AG08395 (cell line): ENCODE measurements at regions not wholly inside any gene's neighbourhood (a gene's known extent, or its start where the extent isn't known, plus 50 kb on each side); places are given as distances from the start of the nearest gene placed in this dataset.
A peak's percentile ranks its signal among the peaks of the same experiment; 100 is the strongest.
"Not testable (repeated sequence)": the region's sequence is repeated elsewhere in the genome, so short reads cannot be mapped to it uniquely, and the experiment has no call there.

Experiments
- DNase-seq: peaks from one replicate; pipeline ENCODE4 v3.0.0; 2012; ENCODE audit warnings: mixed read lengths, low spot score

DNA sequence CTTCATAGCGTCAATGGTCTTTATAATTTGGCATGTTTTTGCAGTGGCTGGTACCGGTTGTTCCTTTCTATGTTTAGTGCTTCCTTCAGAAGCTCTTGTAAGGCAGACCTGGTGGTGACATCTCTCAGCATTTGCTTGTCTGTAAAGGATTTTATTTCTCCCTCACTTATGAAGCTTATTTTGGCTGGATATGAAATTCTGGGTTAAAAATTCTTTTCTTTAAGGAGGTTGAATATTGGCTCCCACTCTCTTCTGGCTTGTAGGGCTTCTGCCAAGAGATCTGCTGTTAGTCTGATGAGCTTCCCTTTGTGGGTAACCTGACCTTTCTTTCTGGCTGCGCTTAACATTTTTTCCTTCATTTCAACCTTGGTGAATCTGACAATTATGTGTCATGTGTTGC, 250.0 kb upstream of the CTNNB1 start:
- not testable (repeated sequence) for DNase-seq

DNA sequence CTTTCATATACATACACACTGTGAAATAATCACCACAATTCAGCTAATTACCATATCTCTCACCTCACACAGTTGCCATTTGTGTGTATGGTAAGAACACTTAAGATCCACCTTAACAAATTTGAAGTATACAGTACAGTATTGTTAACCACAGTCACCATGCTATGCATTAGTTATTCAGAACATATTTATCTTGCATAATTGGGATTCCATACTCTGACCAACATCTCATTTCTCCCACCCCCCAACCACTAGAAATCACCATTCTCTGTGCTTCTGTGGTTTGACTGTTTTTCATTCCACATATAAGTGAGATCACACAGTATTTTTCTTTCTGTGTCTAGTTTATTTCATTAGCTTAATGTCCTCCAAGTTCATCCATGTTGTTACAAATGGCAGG, 247.7 kb upstream of the CTNNB1 start:
- no peak for DNase-seq

DNA sequence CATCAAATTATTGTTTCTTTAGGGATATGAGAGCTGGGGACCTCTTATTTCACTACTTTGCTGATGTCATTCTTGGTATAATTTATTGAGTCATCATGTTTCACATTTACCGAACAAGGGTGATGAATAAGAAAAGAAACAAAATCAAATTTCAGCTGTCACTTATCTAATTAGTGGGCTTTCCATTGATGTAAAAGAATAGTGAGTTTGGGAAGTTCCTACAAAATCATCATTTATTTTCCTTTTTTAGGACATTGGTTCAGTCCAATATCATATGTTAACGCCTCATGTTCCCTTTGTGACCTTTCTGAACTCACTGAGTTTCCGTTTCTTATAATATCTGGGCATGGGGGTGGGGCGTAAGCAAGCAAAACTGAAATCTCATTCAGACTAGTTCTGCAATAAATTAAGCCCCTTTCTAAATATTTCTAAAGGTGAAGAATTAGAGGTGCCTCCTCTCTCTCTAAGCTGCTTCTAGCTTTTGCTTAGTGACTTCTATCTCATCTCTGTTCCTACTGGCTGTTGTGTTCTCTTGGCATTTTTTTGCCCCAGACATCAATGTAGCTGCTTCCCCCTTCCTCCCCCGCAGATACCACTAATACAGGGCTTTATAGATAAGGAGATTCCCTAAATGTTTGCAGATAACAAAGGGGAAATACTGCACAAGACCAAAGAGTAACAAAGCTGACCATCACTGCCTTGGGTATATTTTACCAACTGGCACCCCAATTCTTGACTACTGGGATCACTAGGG, 238.0 kb upstream of the CTNNB1 start:
- no peak for DNase-seq

DNA sequence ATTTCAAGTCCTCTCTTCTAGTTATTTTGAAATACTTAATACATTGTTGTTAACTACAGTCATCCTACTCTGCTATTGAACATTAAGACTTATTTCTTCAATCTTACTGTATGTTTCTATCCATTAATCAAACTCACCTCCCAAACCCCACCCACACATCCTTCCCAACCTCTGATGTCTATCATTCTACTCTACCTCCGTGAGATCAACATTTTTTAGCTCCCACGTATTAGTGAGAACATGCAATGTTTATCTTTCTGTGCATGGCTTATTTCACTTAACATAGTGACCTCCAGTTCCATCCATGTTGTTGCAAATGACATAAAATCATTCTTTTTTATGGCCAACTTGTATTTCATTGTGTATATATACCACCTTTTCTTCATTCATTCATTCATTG, 236.6 kb upstream of the CTNNB1 start:
- no peak for DNase-seq

DNA sequence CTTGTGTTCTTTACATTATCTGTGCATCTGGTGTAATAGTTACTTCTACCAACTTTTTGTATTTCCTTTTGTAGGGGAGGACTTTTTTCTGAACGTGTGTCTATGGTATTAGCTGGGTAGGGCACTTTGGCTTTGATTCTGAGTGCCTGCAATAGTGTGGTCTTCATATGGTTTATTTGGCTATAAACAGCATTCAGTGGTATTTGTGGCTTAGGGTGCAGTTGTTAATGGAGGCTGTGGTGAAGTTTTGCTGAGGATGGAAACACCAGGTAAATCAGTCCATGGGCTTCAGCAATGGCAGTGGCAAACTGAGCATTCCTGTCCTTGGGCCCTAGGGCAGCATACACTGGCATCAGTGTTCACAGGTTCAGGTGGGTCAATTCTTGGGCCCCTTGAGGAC, 230.6 kb upstream of the CTNNB1 start:
- no peak for DNase-seq

DNA sequence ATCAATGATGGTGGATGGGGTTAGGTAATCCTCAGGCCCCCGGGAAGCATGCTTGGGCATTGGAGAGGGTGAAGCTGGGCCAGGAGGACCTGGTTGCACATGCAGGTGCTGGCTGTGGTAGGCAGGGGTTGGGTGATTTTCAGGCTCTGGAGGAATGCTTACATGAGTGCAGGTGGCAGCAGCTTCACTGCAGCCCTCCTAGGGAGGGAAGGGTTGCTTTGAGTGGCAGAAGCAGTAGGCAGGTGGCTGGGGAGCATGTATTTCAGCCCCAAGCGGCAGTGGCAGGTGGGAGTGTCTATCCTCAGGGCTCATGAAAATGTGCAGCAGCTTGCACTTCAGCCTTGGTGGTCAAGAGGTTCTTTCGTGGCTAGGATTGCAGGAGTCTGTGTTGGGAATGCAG, 230.0 kb upstream of the CTNNB1 start:
- no peak for DNase-seq

DNA sequence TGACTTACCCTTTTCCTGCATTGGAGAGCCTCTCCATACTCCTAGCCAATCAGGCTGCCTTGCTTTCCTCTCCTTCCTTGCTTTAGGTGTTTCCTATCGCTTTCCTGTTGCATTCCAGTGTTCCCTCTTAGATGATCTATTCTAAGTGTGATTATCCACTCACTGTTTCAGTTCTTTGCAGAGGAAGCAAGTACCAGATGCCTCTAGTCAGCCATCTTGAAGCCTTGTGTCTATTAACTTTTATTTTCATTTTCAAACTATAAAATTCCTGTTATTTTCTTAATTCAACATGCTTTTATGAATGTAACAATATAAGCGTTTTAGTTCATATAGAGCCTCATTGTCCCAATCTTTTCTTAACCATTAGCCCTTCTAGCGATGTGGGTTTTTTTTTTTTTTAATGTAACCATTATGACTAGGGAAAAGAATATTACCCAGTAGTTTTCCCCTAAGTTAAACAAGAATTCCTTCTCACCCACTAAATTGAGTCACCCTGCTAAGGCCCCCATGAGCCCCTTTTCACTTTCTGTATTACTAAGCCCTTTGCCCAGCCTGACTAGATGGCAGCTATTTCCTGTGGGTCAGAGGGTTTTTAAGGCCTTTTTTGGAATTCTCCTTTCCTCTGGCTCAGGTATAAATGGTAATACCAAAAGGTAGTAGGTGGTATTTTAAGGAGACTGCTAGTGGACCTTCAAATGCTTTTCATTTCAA, 229.4 kb upstream of the CTNNB1 start:
- DNase-seq = no peak

DNA sequence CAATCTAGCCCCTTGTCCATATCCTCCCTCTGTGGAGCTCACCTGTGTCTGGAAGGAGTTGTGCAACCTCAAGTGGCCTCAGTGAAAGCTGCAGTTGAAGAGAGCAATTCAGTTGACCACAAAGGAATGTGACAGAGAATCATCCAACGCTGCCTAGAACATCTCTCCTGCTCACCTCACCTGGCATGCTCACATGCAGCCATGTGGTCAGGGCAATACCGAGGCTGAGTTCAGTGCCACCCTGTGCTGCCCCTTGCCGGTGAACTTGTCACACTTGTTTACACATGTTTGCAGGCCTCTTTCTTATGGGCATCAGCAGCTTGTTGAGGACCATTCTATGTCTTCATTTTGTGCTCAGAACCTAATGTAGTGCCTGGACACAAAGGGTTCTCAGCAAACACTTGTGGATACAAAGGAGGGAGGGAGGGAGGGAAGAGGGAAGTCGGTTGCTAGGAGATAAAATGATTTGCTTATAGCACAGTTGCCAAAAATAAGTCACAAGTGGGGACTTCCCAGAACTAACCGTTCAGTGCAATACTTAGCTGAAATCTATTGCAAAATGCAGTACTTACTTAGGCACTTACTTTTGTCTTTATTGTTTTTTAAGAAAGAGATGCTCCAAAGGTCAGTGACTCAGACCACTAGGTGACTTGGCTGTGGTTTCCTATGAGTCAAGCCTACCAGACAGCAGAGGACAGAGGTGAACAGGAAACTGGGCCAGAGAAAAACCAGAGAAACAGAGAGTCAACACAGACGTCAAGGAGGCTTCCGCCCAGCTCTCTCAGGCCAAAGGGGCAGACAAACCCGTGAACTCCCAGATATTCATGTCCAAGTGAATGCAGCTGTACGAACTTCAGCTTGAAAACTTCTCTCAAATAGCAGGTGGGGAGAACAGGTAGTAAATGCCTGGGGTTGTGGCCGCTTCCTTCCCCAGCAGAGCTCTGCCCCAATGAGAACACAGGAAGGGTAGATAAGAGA, 227.8 kb upstream of the CTNNB1 start:
- peak; percentile 17 for DNase-seq

DNA sequence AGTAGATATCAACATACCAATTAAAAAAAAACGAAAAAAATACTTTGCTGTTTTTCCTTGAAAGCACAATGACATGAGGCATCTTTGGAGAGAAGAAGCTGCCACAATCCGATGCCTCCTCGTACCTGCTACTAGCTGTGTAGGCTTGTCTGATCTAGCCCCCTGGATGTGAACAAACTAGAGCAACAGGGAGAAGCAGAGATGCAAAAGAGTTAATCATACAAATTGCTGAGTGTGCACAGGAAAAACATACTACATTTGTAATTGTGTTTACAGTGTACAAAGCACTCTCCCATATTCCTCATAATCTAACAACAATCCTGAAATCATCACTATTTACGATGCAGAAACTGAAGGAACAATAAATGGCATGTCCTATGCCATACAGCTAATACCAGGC, 227.0 kb upstream of the CTNNB1 start:
- no peak for DNase-seq

DNA sequence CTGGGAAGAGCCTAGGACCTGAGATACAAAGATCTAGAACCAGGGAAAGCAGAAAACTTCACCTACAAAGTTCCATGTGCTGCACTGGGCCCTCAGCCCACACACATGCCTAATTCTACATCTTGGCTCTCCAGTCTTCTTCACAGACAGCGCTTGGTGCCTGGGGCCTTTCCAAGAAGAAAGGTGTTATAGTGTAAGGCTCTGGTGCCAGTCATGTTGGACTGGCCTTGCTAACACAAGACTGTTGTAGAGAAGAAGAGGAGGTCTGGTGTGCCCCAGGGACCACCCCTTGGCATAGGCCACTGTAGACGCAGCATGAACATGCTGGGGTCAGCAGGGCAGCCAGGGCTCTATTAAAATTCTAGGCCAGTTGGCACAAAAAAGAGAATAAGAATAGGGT, 226.2 kb upstream of the CTNNB1 start:
- DNase-seq = no peak

DNA sequence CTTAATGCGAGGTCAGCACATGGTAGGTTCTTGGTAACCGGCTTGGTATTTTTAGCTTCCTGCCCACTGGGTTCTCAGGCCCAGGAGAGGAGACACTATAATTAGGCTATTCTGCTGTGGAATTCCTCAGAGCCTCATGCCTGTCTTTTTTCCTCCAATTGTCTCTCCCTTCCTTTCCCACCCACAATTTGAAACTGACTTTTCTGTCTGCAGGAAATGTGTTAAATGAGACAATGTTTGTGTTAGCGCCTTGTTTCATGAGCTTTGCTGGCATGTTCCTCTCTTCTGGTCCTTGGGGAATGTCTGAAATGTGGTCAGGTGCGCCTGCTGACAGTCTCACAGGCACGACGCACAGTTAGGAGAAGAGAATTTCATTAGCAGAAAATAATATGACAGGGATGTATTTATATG, 223.6 kb upstream of the CTNNB1 start:
- no peak for DNase-seq

DNA sequence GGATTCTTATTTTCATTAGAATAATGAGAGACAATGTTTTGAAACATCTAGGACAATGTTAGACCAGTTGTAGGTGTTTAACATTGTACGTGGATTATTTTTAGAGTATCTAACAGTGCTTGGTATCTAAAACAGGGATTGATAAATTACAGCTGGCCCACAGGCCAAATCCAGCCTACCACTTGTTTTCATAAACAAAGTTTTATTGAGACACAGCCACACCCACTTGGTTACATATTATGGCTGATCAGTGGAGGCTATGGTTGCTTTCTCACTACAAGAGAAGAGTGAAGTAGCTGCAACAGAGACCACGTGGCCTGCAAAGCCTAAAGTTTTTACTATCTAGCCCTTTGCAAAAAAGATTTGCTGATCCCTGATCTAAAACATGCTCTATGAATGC, 223.1 kb upstream of the CTNNB1 start:
- no peak for DNase-seq

DNA sequence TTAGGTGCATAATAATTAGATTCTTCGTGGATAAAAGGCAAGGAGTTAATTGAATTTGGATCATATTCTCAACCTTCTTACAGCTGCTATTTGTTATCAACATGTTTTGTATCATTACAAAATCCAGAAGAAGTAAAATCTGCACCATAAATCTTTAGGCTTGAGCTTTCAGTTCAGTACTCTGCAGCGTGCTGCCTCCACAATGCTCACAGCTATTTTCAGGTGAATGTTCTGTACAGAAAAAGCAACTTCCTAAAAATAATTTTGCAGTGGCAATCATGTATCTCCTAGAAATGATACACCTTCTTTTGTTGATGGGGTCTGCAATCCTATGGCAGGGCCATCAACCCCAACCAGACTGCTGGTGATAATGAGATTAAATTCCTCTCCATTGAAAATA, 220.9 kb upstream of the CTNNB1 start:
- DNase-seq = no peak

DNA sequence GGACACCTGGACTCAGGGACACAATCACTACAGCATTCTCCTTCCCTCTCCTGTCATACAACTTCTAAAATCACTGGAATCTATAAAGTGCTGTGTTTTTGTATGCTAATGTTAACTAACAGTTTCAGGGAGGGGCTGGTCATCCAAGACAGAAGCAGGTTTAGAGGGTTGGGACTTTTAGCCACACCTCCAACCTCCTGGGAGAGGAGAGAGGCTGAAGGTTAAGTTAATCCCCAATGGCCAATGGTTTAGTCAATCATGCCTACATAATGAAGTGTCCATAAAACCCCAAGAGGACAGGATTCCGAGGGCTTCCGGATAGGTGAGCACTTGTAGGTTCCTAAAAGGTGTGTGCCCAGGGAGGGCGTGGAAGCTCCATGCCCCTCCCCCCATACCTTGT, 219.3 kb upstream of the CTNNB1 start:
- no peak for DNase-seq

DNA sequence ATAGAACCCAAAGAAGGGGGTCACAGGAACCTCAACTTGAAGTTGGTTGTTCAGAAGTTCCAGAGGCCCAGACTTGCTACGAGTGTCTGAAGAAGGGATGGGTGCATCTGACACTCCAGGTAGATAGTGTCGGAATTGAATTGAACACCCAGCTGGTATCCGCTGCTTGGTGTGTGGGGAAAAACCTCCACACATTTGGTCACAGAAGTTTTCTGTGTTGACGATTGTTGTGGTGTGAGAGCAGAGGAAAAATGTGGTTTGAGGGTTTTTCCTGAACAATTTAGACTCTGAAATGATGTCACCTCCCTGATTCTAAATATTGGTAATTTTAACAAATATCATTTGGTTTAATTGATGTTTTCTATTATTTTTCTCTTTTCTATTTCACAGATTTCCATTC, 218.8 kb upstream of the CTNNB1 start:
- no peak for DNase-seq

DNA sequence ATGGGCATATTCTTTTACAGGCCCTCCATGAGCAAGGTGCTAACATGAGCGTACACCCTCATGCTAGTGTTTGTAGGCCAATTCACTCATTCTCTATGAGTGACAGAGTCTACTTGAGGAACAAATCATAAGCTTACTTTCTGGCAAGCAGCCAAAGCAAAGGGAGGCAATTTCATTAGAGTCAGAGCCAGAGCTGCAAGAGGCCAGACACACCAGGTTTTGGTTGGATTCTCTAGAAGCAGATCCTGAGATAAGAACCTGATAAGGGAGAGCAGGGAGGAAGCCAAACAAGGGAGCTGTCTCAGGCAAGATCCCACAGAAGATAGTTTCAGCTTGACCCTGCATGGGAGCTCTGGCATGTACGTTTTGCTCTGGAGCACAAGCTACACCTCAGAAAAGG, 214.1 kb upstream of the CTNNB1 start:
- DNase-seq = no peak

DNA sequence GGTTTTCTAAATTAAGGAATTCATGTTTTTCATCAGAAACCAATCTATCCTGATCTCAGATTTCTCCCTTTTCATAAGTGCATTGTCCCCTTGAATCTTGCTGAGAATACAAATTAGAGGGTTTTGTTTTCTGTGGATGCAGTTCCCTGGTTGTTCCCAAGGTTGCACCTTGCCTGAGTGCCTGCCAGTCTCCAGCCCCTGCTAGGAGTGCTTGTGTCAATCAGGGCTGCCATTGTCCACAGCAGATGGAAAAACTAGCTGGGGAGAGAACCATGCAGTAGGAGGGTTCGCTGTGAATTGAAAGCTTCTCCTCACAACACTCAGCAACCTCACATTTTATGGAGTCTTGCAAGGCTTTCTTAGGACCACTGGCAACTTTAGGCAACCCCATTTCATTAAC, 210.8 kb upstream of the CTNNB1 start:
- DNase-seq = no peak

DNA sequence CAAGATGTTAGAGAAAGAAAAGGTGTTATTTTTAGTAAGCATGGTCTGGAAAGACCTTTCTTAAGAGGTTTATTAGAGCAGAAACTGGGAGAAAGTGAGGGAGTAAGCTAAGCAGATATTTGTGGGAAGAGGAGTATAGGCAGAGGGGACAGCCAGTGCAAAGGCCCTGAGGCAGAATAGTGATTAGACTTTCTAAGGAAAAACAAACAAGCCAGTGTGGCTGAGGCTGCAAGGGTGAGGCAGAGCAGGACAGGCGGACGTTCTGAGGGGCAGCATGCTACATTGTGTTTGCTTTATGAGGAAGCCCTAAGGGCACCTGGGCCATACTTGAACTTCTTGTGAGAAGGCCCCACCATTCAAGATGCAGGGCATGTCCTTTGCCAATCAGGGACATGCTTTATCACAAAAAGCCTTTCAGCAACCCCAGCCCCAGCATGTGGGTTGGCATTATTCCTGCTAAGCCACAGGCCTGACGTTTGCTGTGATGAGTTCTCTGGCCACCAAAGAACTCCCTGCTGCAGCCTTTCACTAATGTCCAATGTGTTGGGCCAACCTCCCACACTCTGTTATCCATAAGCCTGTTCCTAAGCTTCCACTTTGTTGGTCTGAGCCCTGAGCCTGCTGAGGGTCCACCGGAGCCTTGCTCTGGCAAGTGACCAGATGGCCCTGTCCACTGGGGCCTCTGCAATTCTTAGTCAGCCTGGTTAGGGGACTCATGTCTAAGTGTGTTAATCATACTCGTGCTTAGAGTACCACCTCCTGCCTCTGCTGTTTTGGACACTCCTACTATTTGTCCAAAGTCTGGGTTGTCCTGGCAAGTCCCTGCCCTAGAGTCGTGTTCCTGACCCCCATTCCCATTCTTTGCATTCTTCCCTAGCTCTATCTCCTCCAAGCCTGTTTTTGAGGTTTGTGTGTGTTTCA, 209.9 kb upstream of the CTNNB1 start:
- DNase-seq = no peak

DNA sequence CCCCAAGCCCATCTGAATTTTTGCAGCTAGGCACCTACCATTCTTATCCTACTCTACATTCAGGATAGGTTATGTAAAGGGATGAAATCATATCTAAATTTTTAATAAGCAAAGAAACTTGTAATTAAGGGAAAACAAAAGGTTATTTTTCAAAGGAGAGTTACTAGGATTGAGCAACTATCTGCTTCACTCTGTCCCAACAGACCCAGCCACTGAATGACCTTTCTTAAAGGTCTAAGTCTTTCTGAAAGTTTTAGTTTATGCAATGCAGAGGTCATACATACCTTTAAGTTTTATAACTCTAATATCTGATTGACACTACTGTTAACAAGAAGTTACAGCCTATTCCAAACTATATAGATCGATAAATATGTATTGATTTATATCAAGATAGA, 209.2 kb upstream of the CTNNB1 start:
- DNase-seq = no peak

DNA sequence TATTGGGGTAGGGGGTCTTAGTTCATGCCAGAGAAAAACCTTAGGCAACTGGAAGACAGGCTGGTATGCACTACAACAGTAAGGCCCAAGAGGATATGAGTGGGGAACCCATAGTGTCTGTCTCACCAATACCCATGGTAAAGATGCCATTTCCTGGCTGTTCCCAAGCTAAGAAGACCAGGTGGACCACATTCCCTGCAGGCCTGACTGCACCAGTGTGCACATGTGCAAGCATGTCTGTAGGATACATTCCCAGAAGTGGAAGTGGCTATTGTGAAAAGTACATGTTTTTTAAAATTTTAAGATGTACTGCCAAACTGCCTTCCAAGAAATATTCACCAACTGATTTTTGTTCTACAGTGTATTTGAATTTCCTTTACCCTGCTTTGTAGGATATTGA, 207.3 kb upstream of the CTNNB1 start:
- DNase-seq = no peak

DNA sequence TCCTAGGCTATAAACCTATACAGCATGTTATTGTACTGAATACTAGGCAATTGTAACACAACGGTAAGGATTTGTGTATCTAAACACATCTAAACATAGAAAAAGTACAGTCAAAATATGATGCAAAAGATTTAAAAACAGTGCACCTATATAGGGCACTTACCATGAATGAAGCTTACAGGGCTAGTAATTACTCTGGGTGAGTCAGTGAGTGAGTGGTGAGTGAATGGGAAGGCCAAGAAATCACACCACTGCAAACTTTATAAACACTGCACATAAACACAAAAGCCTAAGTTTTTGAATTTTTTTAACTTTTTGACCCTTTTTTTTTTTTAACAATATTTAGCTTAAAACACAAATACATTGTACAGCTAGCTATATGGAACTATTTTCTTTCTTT, 204.7 kb upstream of the CTNNB1 start:
- DNase-seq = no peak

DNA sequence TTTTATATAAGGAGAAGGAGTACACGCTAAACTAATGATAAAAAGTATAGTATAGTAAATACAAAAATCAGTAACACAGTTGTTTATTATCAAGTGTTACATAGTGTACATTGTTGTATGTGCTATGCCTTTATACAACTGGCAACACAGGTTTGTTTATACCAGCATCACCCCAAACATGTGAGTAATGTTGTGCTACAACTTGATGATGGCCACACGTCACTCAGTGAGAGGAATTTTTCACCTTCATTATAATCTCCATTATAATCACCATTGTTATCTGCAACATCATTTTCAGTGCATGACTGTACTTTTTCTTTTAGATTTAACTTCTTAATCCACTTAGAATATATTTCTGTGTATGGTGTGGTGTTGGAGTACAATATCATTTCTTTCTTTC, 204.0 kb upstream of the CTNNB1 start:
- DNase-seq = no peak
